PC-3 (cell line): ENCODE measurements at regions not wholly inside any gene's neighbourhood (a gene's known extent, or its start where the extent isn't known, plus 50 kb on each side); places are given as distances from the start of the nearest gene placed in this dataset.
"Not testable (repeated sequence)": the region's sequence is repeated elsewhere in the genome, so short reads cannot be mapped to it uniquely, and the experiment has no call there.

ENCODE experiments used
- ATAC-seq: fragments of 200-7000 bp; cut with Tn5 transposase; 2 replicates; pipeline ENCODE4 v1.9.1; 2020; ENCODE audit warnings: mild to moderate bottlenecking, moderate library complexity
- BruUV-seq: library from RNA; stranded (reverse); fragments of 400-500 nt; replicated peaks from 2 replicates; lab custom pipeline; 2021; lab: Mats Ljungman, UMichigan
- CTCF ChIA-PET: fragments of 300-600 bp; sonication (Branson Sonifier 250); formaldehyde crosslinking; loops from one replicate; lab custom pipeline; 2022; ENCODE audit warnings: antibody characterized with exemption; lab: Charles Lee
- POLR2A ChIA-PET: fragments of 300-600 bp; sonication (Branson Sonifier 250); formaldehyde crosslinking; loops from one replicate; lab custom pipeline; 2022; ENCODE audit warnings: antibody characterized with exemption; ENCODE audit not compliant: unreplicated experiment; lab: Charles Lee
- DNase-seq: peaks from one replicate; pipeline ENCODE4 v3.0.0-alpha.2; 2015
- H2AFZ ChIP-seq: fragments of 300-600 bp; sonication (generic); 2 replicates; pipeline ENCODE4 v1.6.0; 2016; ENCODE audit warnings: antibody characterized with exemption, low read length
- H3F3A ChIP-seq: fragments of 300-600 bp; sonication (generic); one replicate; pipeline ENCODE4 v1.6.0; 2017; ENCODE audit warnings: antibody characterized with exemption, low read length, control low read depth, mild to moderate bottlenecking; ENCODE audit not compliant: unreplicated experiment
- H3K27ac ChIP-seq: fragments of 300-600 bp; sonication (generic); 2 replicates; pipeline ENCODE4 v1.5.1; 2016; ENCODE audit warnings: mild to moderate bottlenecking, low read length
- H3K27me3 ChIP-seq: fragments of 300-600 bp; sonication (generic); 2 replicates; pipeline ENCODE4 v1.6.1; 2016; ENCODE audit warnings: low read length, mixed read lengths
- H3K36me3 ChIP-seq: fragments of 300-600 bp; sonication (generic); 2 replicates; pipeline ENCODE4 v1.6.1; 2016; ENCODE audit warnings: low read depth, mixed run types, low read length, mixed read lengths
- H3K4me1 ChIP-seq: fragments of 300-600 bp; sonication (generic); 2 replicates; pipeline ENCODE4 v1.5.1; 2016; ENCODE audit warnings: low read length; ENCODE audit not compliant: insufficient read depth
- H3K4me2 ChIP-seq: fragments of 300-600 bp; sonication (generic); 2 replicates; pipeline ENCODE4 v1.6.0; 2016; ENCODE audit warnings: low read length
- H3K4me3 ChIP-seq: fragments of 300-600 bp; sonication (generic); 2 replicates; pipeline ENCODE4 v1.5.1; 2016; ENCODE audit warnings: mild to moderate bottlenecking, low read length, mixed read lengths
- H3K79me2 ChIP-seq: fragments of 300-600 bp; sonication (generic); 2 replicates; pipeline ENCODE4 v1.6.1; 2017; ENCODE audit warnings: low read length, mixed read lengths
- H3K9ac ChIP-seq: fragments of 300-600 bp; sonication (generic); 2 replicates; pipeline ENCODE4 v1.6.0; 2016; ENCODE audit warnings: mild to moderate bottlenecking, low read length
- H3K9me2 ChIP-seq: fragments of 300-600 bp; sonication (generic); replicated peaks from 2 replicates; pipeline ENCODE4 v1.6.1; 2016; ENCODE audit warnings: mixed run types, low read length, mixed read lengths
- H3K9me3 ChIP-seq: fragments of 300-600 bp; sonication (generic); 2 replicates; pipeline ENCODE4 v1.6.1; 2016; ENCODE audit warnings: low read length, mixed read lengths
- H4K20me1 ChIP-seq: fragments of 300-600 bp; sonication (generic); 2 replicates; pipeline ENCODE4 v1.6.1; 2016; ENCODE audit warnings: low read length, mixed read lengths
- CTCF ChIP-seq: fragments of 300-600 bp; sonication (generic); conservative IDR thresholded peaks from 2 replicates; pipeline ENCODE4 v1.5.1; 2017; ENCODE audit warnings: antibody characterized with exemption, low read depth, mild to moderate bottlenecking, low read length
- EZH2 ChIP-seq: fragments of 300-600 bp; sonication (generic); IDR thresholded peaks from one replicate; pipeline ENCODE4 v1.6.1; 2017; ENCODE audit warnings: antibody characterized with exemption, mild to moderate bottlenecking, low read length; ENCODE audit not compliant: unreplicated experiment
- EZH2phosphoT487 ChIP-seq: fragments of 300-600 bp; sonication (generic); IDR thresholded peaks from 2 replicates; pipeline ENCODE4 v1.6.1; 2018; ENCODE audit warnings: mild to moderate bottlenecking, antibody characterized with exemption, low read length, borderline replicate concordance
- intact Hi-C: fragments of 100-400 bp; cut with micrococcal nuclease; formaldehyde crosslinking; loops from 2 replicates; pipeline ENCODE4 v1.9.0; 2023

DNA sequence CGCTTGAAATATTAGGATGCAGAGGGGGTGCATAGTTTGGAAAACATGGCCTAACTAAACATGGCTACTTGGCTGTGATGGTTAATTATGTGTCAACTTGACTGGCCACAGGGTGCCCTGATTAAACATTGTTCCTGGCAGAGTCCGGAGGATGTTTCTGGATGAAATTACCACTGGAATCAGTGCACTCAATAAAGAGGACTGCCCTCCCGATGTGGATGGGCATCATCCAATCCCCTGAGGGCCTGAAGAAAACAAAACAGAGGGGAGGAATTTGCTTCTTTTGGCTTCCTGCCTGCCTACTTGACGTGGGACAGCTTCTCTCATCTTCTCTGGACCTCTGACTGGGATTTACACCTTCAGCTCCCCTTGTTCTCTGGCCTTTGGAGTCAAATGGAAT, 79.1 kb upstream of the KCNE2 start:
- H3K4me3 ChIP-seq: no peak overlapping the region
- H3K79me2 ChIP-seq: no peaks in the 10 kb centered on the region
- no peak overlapping the region for H3K4me2 ChIP-seq
- DNase-seq: no peak
- H3K27me3 ChIP-seq: no peaks in the 10 kb centered on the region
- ChIA-PET POLR2A (no interaction called here), CTCF (no interaction called here)
- H3K27ac ChIP-seq: no peak overlapping the region
- no peaks in the 10 kb centered on the region for H3K36me3 ChIP-seq
- H4K20me1 ChIP-seq: no peaks in the 10 kb centered on the region
- H3F3A ChIP-seq: no peaks in the 10 kb centered on the region
- no peaks in the 10 kb centered on the region for H3K4me1 ChIP-seq
- no peaks in the 10 kb centered on the region for H3K9me2 ChIP-seq
- TF ChIP-seq CTCF (no peak), EZH2 (no peak), EZH2phosphoT487 (no peak)
- H2AFZ ChIP-seq: no peak overlapping the region
- BruUV-seq: no TSS peak
- no peak overlapping the region for H3K9ac ChIP-seq
- ATAC-seq: no peak
- H3K9me3 ChIP-seq: 0 out of 2 replicates have a peak, but pooled peaks cover 8% of the 10 kb centered on the region
- intact Hi-C loops: no loop called here

DNA sequence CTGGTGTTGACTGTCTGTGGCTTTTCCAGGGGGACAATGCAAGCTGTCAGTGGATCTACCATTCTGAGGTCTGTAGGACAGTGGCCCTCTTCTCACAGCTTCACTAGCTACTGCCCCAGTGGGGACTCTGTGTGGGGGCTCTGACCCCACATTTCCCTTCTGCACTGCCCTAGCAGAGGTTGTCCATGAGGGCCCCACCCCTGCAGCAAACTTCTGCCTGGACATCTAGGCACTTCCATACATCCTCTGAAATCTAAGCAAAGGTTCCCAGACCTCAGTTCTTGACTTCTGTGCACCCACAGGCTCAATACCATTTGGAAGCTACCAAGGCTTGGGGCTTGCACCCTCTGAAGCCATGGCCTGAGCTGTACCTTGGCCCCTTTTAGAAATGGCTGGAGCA, 75.8 kb upstream of the KCNE2 start:
- H3K9me3 ChIP-seq, intact Hi-C loops, H3K9me2 ChIP-seq, BruUV-seq, H3K4me1 ChIP-seq, ATAC-seq, POLR2A ChIA-PET, H3K4me3 ChIP-seq, DNase-seq, CTCF ChIA-PET, H3K4me2 ChIP-seq, H3K36me3 ChIP-seq, H2AFZ ChIP-seq, H3K27me3 ChIP-seq, H3F3A ChIP-seq, H3K79me2 ChIP-seq, H3K9ac ChIP-seq, H3K27ac ChIP-seq, H4K20me1 ChIP-seq: not testable (repeated sequence)

- Histone ChIP-seq H4K20me1 (no peaks in the 10 kb centered on the region), H3K4me3 (no peak overlapping the region), H3K79me2 (no peaks in the 10 kb centered on the region), H3K27me3 (peaks cover 15% of the 10 kb centered on the region), H3K9me2 (no peaks in the 10 kb centered on the region), H3K9me3 (0 out of 2 replicates have a peak, but pooled peaks cover 8% of the 10 kb centered on the region), H3K27ac (no peak overlapping the region), H3F3A (no peaks in the 10 kb centered on the region), H2AFZ (no peak overlapping the region), H3K36me3 (no peaks in the 10 kb centered on the region), H3K9ac (no peak overlapping the region), H3K4me1 (no peaks in the 10 kb centered on the region), H3K4me2 (no peak overlapping the region)
- TF ChIP-seq EZH2 (no peak), EZH2phosphoT487 (no peak), CTCF (no peak)
- CTCF ChIA-PET: no interaction called here
- no TSS peak for BruUV-seq
- POLR2A ChIA-PET: no interaction called here
- intact Hi-C loops: no loop called here
- no peak for ATAC-seq
- no peak for DNase-seq
These were observed 74.0 kb upstream of the KCNE2 start for GRCh38 chr21:34289856-34290255.
